ENCODE measurements at regions not wholly inside any gene's neighbourhood (a gene's known extent, or its start where the extent isn't known, plus 50 kb on each side); places are given as distances from the start of the nearest gene placed in this dataset.

DNA sequence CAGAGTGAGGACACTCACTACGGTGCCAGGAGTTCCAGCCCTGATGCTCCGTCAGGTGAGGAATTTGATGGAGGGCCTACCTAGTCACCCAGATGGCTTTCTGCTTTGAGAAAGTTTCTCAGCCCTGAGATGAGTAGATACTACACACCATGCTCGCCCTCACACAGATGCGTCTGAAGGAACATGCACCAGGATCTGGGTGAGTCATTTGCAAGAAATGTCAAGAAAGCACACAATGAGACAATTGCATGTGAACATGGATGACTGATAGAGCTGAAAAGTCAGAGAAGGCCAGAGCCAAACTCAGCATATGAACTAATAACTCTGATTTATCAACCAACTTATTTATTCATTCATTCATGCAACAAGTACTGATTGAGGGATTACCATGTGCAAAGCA, 483.9 kb downstream of the OMA1 start:
- TF ChIP-seq EGR1 (IDR thresholded peaks at IDR 0.05; ENCODE audit: low read depth in 2 of 2) (no peak), RAD21 (IDR thresholded peaks at IDR 0.05) (no peak), RXRA (IDR thresholded peaks at IDR 0.05) (no peak), TAF1 (conservative IDR thresholded peaks at IDR 0.05) (no peak), JUND (IDR thresholded peaks at IDR 0.05) (no peak)
- TF ChIP-seq, protein P1, sequence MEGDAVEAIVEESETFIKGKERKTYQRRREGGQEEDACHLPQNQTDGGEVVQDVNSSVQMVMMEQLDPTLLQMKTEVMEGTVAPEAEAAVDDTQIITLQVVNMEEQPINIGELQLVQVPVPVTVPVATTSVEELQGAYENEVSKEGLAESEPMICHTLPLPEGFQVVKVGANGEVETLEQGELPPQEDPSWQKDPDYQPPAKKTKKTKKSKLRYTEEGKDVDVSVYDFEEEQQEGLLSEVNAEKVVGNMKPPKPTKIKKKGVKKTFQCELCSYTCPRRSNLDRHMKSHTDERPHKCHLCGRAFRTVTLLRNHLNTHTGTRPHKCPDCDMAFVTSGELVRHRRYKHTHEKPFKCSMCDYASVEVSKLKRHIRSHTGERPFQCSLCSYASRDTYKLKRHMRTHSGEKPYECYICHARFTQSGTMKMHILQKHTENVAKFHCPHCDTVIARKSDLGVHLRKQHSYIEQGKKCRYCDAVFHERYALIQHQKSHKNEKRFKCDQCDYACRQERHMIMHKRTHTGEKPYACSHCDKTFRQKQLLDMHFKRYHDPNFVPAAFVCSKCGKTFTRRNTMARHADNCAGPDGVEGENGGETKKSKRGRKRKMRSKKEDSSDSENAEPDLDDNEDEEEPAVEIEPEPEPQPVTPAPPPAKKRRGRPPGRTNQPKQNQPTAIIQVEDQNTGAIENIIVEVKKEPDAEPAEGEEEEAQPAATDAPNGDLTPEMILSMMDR (IDR thresholded peaks at IDR 0.05; ENCODE audit: low read depth, low read length, missing input control) = no peak
- TF ChIP-seq, protein P2, sequence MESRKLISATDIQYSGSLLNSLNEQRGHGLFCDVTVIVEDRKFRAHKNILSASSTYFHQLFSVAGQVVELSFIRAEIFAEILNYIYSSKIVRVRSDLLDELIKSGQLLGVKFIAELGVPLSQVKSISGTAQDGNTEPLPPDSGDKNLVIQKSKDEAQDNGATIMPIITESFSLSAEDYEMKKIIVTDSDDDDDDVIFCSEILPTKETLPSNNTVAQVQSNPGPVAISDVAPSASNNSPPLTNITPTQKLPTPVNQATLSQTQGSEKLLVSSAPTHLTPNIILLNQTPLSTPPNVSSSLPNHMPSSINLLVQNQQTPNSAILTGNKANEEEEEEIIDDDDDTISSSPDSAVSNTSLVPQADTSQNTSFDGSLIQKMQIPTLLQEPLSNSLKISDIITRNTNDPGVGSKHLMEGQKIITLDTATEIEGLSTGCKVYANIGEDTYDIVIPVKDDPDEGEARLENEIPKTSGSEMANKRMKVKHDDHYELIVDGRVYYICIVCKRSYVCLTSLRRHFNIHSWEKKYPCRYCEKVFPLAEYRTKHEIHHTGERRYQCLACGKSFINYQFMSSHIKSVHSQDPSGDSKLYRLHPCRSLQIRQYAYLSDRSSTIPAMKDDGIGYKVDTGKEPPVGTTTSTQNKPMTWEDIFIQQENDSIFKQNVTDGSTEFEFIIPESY (IDR thresholded peaks at IDR 0.05) = no peak
- TF ChIP-seq, protein P3, sequence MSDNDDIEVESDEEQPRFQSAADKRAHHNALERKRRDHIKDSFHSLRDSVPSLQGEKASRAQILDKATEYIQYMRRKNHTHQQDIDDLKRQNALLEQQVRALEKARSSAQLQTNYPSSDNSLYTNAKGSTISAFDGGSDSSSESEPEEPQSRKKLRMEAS (IDR thresholded peaks at IDR 0.05) = no peak
- TF ChIP-seq, protein P4, sequence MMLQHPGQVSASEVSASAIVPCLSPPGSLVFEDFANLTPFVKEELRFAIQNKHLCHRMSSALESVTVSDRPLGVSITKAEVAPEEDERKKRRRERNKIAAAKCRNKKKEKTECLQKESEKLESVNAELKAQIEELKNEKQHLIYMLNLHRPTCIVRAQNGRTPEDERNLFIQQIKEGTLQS (IDR thresholded peaks at IDR 0.05) = no peak

Data from liver (tissue), 3 donors.